ENCODE measurements at regions not wholly inside any gene's neighbourhood (a gene's known extent, or its start where the extent isn't known, plus 50 kb on each side); places are given as distances from the start of the nearest gene placed in this dataset.

DNA sequence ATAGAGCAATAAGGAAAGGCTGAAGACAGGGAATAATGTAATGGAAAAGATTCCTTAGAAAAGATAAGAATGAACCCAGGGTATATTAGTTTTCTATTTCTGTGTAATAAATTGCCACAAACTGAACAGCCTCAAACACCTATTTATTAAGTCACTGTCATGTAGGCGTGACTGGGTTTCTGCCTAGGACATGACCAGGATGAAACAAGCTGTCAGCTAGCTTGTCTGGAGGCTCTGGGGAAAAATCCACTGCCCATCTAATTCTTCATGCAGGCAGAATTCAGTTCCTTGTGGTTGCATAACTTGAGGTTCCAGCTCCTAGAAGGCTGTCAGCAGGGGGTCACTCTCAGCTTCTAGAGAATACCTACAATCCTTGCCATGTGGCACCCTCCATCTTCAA lies 277.7 kb downstream of the TMA16 start:
- TF ChIP-seq, protein P1, sequence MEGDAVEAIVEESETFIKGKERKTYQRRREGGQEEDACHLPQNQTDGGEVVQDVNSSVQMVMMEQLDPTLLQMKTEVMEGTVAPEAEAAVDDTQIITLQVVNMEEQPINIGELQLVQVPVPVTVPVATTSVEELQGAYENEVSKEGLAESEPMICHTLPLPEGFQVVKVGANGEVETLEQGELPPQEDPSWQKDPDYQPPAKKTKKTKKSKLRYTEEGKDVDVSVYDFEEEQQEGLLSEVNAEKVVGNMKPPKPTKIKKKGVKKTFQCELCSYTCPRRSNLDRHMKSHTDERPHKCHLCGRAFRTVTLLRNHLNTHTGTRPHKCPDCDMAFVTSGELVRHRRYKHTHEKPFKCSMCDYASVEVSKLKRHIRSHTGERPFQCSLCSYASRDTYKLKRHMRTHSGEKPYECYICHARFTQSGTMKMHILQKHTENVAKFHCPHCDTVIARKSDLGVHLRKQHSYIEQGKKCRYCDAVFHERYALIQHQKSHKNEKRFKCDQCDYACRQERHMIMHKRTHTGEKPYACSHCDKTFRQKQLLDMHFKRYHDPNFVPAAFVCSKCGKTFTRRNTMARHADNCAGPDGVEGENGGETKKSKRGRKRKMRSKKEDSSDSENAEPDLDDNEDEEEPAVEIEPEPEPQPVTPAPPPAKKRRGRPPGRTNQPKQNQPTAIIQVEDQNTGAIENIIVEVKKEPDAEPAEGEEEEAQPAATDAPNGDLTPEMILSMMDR (IDR thresholded peaks at IDR 0.05) = no peak
- TF ChIP-seq NR3C1 (IDR thresholded peaks at IDR 0.05) (no peak), POLR2A (IDR thresholded peaks at IDR 0.05; ENCODE audit: low read length) (no peak), SREBF2 (IDR thresholded peaks at IDR 0.05) (no peak), ELK1 (IDR thresholded peaks at IDR 0.05; ENCODE audit: low read depth, low read length) (no peak), MAX (IDR thresholded peaks at IDR 0.05) (no peak), MAZ (IDR thresholded peaks at IDR 0.05; ENCODE audit: borderline replicate concordance, low read depth, low read length) (no peak), CEBPB (IDR thresholded peaks at IDR 0.05) (no peak), ZC3H11A (IDR thresholded peaks at IDR 0.05) (no peak), EP300 (IDR thresholded peaks at IDR 0.05) (no peak)
- TF ChIP-seq, protein P2, sequence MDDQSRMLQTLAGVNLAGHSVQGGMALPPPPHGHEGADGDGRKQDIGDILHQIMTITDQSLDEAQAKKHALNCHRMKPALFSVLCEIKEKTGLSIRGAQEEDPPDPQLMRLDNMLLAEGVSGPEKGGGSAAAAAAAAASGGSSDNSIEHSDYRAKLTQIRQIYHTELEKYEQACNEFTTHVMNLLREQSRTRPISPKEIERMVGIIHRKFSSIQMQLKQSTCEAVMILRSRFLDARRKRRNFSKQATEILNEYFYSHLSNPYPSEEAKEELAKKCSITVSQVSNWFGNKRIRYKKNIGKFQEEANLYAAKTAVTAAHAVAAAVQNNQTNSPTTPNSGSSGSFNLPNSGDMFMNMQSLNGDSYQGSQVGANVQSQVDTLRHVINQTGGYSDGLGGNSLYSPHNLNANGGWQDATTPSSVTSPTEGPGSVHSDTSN (IDR thresholded peaks at IDR 0.05) = no peak
- TF ChIP-seq, protein P3, sequence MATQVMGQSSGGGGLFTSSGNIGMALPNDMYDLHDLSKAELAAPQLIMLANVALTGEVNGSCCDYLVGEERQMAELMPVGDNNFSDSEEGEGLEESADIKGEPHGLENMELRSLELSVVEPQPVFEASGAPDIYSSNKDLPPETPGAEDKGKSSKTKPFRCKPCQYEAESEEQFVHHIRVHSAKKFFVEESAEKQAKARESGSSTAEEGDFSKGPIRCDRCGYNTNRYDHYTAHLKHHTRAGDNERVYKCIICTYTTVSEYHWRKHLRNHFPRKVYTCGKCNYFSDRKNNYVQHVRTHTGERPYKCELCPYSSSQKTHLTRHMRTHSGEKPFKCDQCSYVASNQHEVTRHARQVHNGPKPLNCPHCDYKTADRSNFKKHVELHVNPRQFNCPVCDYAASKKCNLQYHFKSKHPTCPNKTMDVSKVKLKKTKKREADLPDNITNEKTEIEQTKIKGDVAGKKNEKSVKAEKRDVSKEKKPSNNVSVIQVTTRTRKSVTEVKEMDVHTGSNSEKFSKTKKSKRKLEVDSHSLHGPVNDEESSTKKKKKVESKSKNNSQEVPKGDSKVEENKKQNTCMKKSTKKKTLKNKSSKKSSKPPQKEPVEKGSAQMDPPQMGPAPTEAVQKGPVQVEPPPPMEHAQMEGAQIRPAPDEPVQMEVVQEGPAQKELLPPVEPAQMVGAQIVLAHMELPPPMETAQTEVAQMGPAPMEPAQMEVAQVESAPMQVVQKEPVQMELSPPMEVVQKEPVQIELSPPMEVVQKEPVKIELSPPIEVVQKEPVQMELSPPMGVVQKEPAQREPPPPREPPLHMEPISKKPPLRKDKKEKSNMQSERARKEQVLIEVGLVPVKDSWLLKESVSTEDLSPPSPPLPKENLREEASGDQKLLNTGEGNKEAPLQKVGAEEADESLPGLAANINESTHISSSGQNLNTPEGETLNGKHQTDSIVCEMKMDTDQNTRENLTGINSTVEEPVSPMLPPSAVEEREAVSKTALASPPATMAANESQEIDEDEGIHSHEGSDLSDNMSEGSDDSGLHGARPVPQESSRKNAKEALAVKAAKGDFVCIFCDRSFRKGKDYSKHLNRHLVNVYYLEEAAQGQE (IDR thresholded peaks at IDR 0.05) = no peak

Measured in A549 (cell line).